ENCODE measurements at regions not wholly inside any gene's neighbourhood (a gene's known extent, or its start where the extent isn't known, plus 50 kb on each side); places are given as distances from the start of the nearest gene placed in this dataset.
"Not testable (repeated sequence)": the region's sequence is repeated elsewhere in the genome, so short reads cannot be mapped to it uniquely, and the experiment has no call there.

DNA sequence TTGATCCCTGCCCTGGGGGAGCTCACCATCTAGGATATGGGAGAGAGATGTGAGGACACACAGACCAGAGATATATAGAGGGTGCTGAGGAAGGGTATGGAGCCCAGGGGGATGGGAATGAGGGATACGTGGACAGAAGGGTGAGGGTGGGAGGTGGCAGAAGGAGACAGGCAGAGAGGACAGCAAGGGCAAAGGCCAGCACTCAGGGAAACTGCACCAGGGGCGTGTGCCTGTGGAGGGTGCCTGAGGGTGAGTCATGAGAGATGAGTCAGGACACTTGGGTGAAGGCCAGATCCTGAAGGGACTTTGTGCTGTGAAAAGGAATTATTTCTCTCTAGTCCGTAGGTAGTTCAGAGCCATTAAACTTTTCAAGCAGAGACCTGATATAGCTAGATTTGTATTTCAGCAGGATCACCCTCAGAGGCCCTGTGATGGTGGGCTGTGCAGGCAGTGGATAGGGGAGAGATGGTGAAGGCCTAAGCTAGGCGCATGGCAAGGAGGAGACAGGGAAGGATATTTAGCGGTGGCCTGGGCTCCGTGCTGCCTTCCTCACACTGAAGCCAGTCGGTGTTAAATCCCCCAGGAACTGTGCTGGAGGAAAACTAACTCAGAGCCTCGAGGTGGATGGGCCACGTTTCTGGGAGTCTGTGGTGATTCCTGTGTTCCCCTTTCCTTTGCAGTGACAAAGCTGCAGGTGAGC lies 3075.0 kb downstream of the RPIA start:
- TF ChIP-seq, protein P1, sequence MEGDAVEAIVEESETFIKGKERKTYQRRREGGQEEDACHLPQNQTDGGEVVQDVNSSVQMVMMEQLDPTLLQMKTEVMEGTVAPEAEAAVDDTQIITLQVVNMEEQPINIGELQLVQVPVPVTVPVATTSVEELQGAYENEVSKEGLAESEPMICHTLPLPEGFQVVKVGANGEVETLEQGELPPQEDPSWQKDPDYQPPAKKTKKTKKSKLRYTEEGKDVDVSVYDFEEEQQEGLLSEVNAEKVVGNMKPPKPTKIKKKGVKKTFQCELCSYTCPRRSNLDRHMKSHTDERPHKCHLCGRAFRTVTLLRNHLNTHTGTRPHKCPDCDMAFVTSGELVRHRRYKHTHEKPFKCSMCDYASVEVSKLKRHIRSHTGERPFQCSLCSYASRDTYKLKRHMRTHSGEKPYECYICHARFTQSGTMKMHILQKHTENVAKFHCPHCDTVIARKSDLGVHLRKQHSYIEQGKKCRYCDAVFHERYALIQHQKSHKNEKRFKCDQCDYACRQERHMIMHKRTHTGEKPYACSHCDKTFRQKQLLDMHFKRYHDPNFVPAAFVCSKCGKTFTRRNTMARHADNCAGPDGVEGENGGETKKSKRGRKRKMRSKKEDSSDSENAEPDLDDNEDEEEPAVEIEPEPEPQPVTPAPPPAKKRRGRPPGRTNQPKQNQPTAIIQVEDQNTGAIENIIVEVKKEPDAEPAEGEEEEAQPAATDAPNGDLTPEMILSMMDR (IDR thresholded peaks at IDR 0.05) = not testable (repeated sequence)
- TF ChIP-seq, protein P2, sequence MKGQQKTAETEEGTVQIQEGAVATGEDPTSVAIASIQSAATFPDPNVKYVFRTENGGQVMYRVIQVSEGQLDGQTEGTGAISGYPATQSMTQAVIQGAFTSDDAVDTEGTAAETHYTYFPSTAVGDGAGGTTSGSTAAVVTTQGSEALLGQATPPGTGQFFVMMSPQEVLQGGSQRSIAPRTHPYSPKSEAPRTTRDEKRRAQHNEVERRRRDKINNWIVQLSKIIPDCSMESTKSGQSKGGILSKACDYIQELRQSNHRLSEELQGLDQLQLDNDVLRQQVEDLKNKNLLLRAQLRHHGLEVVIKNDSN (IDR thresholded peaks at IDR 0.05; ENCODE audit: borderline replicate concordance, low read depth) = not testable (repeated sequence)
- TF ChIP-seq, protein P3, sequence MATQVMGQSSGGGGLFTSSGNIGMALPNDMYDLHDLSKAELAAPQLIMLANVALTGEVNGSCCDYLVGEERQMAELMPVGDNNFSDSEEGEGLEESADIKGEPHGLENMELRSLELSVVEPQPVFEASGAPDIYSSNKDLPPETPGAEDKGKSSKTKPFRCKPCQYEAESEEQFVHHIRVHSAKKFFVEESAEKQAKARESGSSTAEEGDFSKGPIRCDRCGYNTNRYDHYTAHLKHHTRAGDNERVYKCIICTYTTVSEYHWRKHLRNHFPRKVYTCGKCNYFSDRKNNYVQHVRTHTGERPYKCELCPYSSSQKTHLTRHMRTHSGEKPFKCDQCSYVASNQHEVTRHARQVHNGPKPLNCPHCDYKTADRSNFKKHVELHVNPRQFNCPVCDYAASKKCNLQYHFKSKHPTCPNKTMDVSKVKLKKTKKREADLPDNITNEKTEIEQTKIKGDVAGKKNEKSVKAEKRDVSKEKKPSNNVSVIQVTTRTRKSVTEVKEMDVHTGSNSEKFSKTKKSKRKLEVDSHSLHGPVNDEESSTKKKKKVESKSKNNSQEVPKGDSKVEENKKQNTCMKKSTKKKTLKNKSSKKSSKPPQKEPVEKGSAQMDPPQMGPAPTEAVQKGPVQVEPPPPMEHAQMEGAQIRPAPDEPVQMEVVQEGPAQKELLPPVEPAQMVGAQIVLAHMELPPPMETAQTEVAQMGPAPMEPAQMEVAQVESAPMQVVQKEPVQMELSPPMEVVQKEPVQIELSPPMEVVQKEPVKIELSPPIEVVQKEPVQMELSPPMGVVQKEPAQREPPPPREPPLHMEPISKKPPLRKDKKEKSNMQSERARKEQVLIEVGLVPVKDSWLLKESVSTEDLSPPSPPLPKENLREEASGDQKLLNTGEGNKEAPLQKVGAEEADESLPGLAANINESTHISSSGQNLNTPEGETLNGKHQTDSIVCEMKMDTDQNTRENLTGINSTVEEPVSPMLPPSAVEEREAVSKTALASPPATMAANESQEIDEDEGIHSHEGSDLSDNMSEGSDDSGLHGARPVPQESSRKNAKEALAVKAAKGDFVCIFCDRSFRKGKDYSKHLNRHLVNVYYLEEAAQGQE (IDR thresholded peaks at IDR 0.05; ENCODE audit: low read depth, low read length) = not testable (repeated sequence)
- not testable (repeated sequence) for TF ChIP-seq CHD2 (IDR thresholded peaks at IDR 0.05; ENCODE audit: low read length, partially characterized antibody)

All from SK-N-SH (cell line).